ENCODE measurements at regions not wholly inside any gene's neighbourhood (a gene's known extent, or its start where the extent isn't known, plus 50 kb on each side); places are given as distances from the start of the nearest gene placed in this dataset.

DNA sequence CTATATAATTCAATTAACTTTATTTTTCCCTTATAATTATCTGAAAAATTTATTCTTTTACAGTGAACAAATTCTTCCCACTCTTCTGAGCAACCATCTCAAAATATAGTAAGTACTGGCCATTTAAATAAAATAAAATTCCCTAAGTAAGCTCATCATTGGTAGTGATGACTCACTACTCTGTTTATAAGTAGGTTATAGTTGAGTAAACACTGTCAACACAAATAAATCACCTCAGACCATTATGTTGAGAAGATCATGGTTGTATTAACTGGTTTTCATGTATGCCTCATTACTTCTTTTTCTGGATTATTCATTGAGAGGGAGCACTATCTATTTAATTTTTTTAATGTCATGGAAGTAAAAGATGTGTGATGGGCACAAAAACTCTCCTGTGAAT is 220.5 kb downstream of the SEC23A start:
- H3K4me3 ChIP-seq (ENCODE audit: low read depth, low read length), result no peak overlapping the region
- TF ChIP-seq, protein P1, sequence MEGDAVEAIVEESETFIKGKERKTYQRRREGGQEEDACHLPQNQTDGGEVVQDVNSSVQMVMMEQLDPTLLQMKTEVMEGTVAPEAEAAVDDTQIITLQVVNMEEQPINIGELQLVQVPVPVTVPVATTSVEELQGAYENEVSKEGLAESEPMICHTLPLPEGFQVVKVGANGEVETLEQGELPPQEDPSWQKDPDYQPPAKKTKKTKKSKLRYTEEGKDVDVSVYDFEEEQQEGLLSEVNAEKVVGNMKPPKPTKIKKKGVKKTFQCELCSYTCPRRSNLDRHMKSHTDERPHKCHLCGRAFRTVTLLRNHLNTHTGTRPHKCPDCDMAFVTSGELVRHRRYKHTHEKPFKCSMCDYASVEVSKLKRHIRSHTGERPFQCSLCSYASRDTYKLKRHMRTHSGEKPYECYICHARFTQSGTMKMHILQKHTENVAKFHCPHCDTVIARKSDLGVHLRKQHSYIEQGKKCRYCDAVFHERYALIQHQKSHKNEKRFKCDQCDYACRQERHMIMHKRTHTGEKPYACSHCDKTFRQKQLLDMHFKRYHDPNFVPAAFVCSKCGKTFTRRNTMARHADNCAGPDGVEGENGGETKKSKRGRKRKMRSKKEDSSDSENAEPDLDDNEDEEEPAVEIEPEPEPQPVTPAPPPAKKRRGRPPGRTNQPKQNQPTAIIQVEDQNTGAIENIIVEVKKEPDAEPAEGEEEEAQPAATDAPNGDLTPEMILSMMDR (IDR thresholded peaks at IDR 0.05; ENCODE audit: low read depth, low read length), result no peak
- in situ Hi-C loops (cut with HindIII; ENCODE audit: low sequenced_read_pairs), result no loop called here
- no peak for DNase-seq (ENCODE audit: low read depth, low spot score)

DNA sequence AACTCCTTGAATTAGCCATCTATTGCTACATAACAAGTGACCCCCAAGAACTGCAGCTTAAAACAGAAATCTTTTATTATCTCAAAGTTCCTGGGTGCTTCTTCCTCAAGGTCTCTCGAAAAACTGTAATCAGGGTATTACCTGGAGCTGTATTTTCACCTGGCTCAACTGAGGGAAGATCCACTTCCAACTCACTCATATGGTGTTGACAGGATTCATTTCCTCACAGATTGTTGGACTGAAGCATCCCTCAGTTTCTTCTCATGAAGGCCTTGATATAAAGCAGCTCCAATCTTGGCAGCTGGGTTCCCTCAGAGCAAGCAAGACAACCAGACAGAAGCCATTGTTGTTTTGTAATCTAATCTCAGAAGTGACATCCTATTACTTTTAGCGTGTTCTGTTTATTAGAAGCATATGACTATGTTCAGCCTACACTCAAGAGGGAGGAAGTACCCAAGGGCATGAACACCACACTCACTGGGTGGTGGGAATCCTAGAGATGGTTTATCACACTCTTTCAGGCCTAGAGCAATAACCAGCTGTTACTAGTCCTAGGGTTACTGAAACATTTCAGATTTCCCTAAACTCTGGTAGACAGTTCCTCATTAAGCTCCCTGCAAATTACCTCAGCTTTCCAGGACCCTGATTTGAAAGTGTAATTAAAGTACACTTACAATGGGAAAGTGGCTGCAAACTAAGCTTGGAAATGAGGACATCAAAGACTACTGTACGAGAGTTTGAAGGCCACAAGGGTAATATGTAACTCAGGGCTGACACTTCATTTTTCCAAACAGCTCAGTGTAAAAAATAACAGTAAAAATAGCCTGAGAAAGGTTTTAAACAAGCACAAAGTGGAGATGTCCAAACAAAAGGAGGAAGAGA is 222.2 kb downstream of the SEC23A start:
- TF ChIP-seq, protein P1 (IDR thresholded peaks at IDR 0.05; ENCODE audit: low read depth, low read length), result no peak
- no peak overlapping the region for H3K4me3 ChIP-seq (ENCODE audit: low read depth, low read length)
- no peak for DNase-seq (ENCODE audit: low read depth, low spot score)
- in situ Hi-C loops (cut with HindIII; ENCODE audit: low sequenced_read_pairs), result no loop called here

DNA sequence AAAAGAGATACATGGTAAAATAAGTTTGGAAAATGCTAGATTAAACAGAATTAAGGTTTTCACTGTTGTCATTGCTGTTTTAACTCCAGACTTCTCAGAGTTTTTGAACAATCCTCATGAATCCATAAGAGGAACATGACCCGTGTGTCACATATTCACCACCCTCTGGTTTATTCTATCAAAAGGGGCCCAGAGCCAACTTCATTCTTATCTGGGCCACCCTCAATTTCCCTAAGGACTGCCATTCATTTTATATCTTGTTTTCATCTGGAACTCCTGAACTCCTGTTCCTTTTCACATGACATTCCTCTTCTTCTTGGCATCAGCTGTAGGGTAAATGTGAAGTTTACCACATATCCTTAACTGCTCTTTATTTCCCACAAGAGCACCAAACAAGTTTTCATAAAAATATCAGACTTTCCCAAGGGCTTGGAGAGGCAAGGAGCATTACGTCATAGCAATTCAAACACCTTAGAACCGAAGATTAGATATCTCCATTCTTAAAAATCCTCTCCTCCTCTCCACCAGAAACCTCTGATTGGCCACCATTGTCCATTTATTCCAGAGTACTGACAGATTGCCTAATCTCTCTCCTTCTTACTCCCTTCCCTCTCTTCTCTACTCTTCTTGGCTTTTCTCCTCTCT is 225.2 kb downstream of the SEC23A start:
- in situ Hi-C loops (cut with HindIII; ENCODE audit: low sequenced_read_pairs), result no loop called here
- no peak for DNase-seq (ENCODE audit: low read depth, low spot score)
- H3K4me3 ChIP-seq (ENCODE audit: low read depth, low read length), result no peak overlapping the region
- TF ChIP-seq, protein P1 (IDR thresholded peaks at IDR 0.05; ENCODE audit: low read depth, low read length), result no peak

DNA sequence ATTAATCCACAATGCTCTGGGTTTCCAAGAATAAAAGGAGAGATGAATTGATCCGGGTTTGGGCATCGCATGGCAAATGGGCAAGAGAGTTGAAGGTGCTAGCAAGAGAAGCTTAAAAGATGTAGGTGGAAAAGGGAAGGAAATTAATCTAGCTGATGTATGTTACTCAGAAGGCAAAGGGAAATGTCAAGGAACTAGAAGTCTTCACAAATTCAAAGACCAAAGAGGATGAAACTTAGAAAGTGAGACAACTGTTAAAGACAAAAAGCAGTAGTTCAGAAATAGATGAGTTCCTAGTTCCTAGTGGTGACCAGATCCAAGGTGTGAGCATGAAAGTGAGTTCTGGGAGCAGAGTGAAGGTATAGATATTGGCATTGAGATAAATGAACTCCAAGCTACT is 228.3 kb downstream of the SEC23A start:
- TF ChIP-seq, protein P1 (IDR thresholded peaks at IDR 0.05; ENCODE audit: low read depth, low read length), result no peak
- no peak for DNase-seq (ENCODE audit: low read depth, low spot score)
- no peak overlapping the region for H3K4me3 ChIP-seq (ENCODE audit: low read depth, low read length)
- in situ Hi-C loops (cut with HindIII; ENCODE audit: low sequenced_read_pairs), result no loop called here

DNA sequence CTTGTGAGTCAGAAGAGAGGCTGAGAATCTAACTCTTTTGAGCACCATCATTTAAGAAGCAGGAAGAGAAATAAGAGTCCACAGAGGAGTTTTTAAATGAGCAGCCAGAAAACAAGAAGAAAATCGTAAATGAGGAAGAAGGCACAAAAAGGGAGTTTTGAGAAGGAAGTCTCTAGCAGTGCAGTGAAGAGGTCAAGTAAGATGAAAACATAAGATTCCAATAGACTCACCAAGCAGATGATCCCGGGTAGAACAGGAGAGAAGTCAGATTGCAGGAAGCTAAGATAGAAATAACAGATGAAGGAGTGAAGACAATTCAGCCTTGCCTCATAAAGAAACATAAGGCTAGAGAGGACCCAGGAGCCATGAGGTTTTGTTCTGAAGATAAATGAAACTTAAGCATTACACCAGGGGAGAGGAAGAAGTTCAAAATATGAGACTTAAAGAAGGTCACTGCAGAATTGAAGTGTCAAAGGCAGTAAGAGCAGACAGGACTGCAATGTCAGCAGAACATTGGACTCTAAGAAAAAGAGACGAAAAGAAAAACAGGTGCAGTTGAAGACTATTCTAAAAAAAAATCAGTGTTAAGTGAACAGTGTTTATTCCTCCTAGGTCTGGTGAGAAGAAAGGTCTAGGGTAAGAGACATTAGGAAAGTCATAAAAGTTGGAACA is 229.0 kb downstream of the SEC23A start:
- H3K4me3 ChIP-seq (ENCODE audit: low read depth, low read length), result no peak overlapping the region
- in situ Hi-C loops (cut with HindIII; ENCODE audit: low sequenced_read_pairs), result no loop called here
- TF ChIP-seq, protein P1 (IDR thresholded peaks at IDR 0.05; ENCODE audit: low read depth, low read length), result no peak
- DNase-seq (ENCODE audit: low read depth, low spot score), result no peak

DNA sequence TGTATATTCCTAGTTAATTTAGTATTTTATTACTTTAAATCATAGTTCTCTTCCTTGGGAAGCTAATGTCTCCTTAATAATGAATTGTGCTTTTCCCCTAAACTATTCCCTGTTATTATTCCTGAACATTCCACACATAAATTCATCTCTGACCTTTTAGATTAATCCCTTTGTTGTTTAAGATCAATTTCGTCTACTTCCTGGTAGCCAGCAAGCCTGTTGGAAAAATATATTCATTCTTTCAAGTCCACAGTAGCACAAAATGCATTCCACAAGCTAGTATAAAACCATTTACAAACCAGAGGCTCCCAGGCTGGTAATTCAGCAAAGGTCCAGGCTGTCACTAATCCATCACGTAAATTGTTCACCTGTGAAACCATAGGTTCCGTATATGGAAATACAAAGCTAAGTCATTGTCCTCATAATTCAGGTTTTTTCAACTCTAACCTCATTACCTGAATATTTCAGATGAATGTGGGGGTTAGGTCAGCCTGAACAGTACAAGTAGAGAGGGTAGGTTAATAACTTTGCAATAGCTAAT is 232.7 kb downstream of the SEC23A start:
- TF ChIP-seq, protein P1 (IDR thresholded peaks at IDR 0.05; ENCODE audit: low read depth, low read length), result no peak
- DNase-seq (ENCODE audit: low read depth, low spot score), result no peak
- in situ Hi-C loops (cut with HindIII; ENCODE audit: low sequenced_read_pairs), result no loop called here
- no peak overlapping the region for H3K4me3 ChIP-seq (ENCODE audit: low read depth, low read length)
